PC-3 (cell line): ENCODE measurements at regions not wholly inside any gene's neighbourhood (a gene's known extent, or its start where the extent isn't known, plus 50 kb on each side); places are given as distances from the start of the nearest gene placed in this dataset.

Experiments used
- ATAC-seq: fragments of 200-7000 bp; cut with Tn5 transposase; 2 replicates; pipeline ENCODE4 v1.9.1; 2020; ENCODE audit warnings: mild to moderate bottlenecking, moderate library complexity
- BruUV-seq: library from RNA; stranded (reverse); fragments of 400-500 nt; replicated peaks from 2 replicates; lab custom pipeline; 2021; lab: Mats Ljungman, UMichigan
- CTCF ChIA-PET: fragments of 300-600 bp; sonication (Branson Sonifier 250); formaldehyde crosslinking; loops from one replicate; lab custom pipeline; 2022; ENCODE audit warnings: antibody characterized with exemption; lab: Charles Lee
- POLR2A ChIA-PET: fragments of 300-600 bp; sonication (Branson Sonifier 250); formaldehyde crosslinking; loops from one replicate; lab custom pipeline; 2022; ENCODE audit warnings: antibody characterized with exemption; ENCODE audit not compliant: unreplicated experiment; lab: Charles Lee
- DNase-seq: peaks from one replicate; pipeline ENCODE4 v3.0.0-alpha.2; 2015
- H2AFZ ChIP-seq: fragments of 300-600 bp; sonication (generic); 2 replicates; pipeline ENCODE4 v1.6.0; 2016; ENCODE audit warnings: antibody characterized with exemption, low read length
- H3F3A ChIP-seq: fragments of 300-600 bp; sonication (generic); one replicate; pipeline ENCODE4 v1.6.0; 2017; ENCODE audit warnings: antibody characterized with exemption, low read length, control low read depth, mild to moderate bottlenecking; ENCODE audit not compliant: unreplicated experiment
- H3K27ac ChIP-seq: fragments of 300-600 bp; sonication (generic); 2 replicates; pipeline ENCODE4 v1.5.1; 2016; ENCODE audit warnings: mild to moderate bottlenecking, low read length
- H3K27me3 ChIP-seq: fragments of 300-600 bp; sonication (generic); 2 replicates; pipeline ENCODE4 v1.6.1; 2016; ENCODE audit warnings: low read length, mixed read lengths
- H3K36me3 ChIP-seq: fragments of 300-600 bp; sonication (generic); 2 replicates; pipeline ENCODE4 v1.6.1; 2016; ENCODE audit warnings: low read depth, mixed run types, low read length, mixed read lengths
- H3K4me1 ChIP-seq: fragments of 300-600 bp; sonication (generic); 2 replicates; pipeline ENCODE4 v1.5.1; 2016; ENCODE audit warnings: low read length; ENCODE audit not compliant: insufficient read depth
- H3K4me2 ChIP-seq: fragments of 300-600 bp; sonication (generic); 2 replicates; pipeline ENCODE4 v1.6.0; 2016; ENCODE audit warnings: low read length
- H3K4me3 ChIP-seq: fragments of 300-600 bp; sonication (generic); 2 replicates; pipeline ENCODE4 v1.5.1; 2016; ENCODE audit warnings: mild to moderate bottlenecking, low read length, mixed read lengths
- H3K79me2 ChIP-seq: fragments of 300-600 bp; sonication (generic); 2 replicates; pipeline ENCODE4 v1.6.1; 2017; ENCODE audit warnings: low read length, mixed read lengths
- H3K9ac ChIP-seq: fragments of 300-600 bp; sonication (generic); 2 replicates; pipeline ENCODE4 v1.6.0; 2016; ENCODE audit warnings: mild to moderate bottlenecking, low read length
- H3K9me2 ChIP-seq: fragments of 300-600 bp; sonication (generic); replicated peaks from 2 replicates; pipeline ENCODE4 v1.6.1; 2016; ENCODE audit warnings: mixed run types, low read length, mixed read lengths
- H3K9me3 ChIP-seq: fragments of 300-600 bp; sonication (generic); 2 replicates; pipeline ENCODE4 v1.6.1; 2016; ENCODE audit warnings: low read length, mixed read lengths
- H4K20me1 ChIP-seq: fragments of 300-600 bp; sonication (generic); 2 replicates; pipeline ENCODE4 v1.6.1; 2016; ENCODE audit warnings: low read length, mixed read lengths
- CTCF ChIP-seq: fragments of 300-600 bp; sonication (generic); conservative IDR thresholded peaks from 2 replicates; pipeline ENCODE4 v1.5.1; 2017; ENCODE audit warnings: antibody characterized with exemption, low read depth, mild to moderate bottlenecking, low read length
- EZH2 ChIP-seq: fragments of 300-600 bp; sonication (generic); IDR thresholded peaks from one replicate; pipeline ENCODE4 v1.6.1; 2017; ENCODE audit warnings: antibody characterized with exemption, mild to moderate bottlenecking, low read length; ENCODE audit not compliant: unreplicated experiment
- EZH2phosphoT487 ChIP-seq: fragments of 300-600 bp; sonication (generic); IDR thresholded peaks from 2 replicates; pipeline ENCODE4 v1.6.1; 2018; ENCODE audit warnings: mild to moderate bottlenecking, antibody characterized with exemption, low read length, borderline replicate concordance
- intact Hi-C: fragments of 100-400 bp; cut with micrococcal nuclease; formaldehyde crosslinking; loops from 2 replicates; pipeline ENCODE4 v1.9.0; 2023

- no peaks in the 10 kb centered on the region for H3K9me3 ChIP-seq
- ChIA-PET POLR2A (no interaction called here), CTCF (no interaction called here)
- peaks cover 63% of the 10 kb centered on the region for H3K27me3 ChIP-seq
- no peaks in the 10 kb centered on the region for H3F3A ChIP-seq
- no peak overlapping the region for H3K9ac ChIP-seq
- intact Hi-C loops: no loop called here
- no peak overlapping the region for H3K27ac ChIP-seq
- no peak for ATAC-seq
- TF ChIP-seq EZH2phosphoT487: no peak
- no peak for TF ChIP-seq CTCF
- no peak for TF ChIP-seq EZH2
- no peaks in the 10 kb centered on the region for H4K20me1 ChIP-seq
- H3K36me3 ChIP-seq: no peaks in the 10 kb centered on the region
- DNase-seq: no peak
- H3K79me2 ChIP-seq: no peaks in the 10 kb centered on the region
- no peak overlapping the region for H2AFZ ChIP-seq
- BruUV-seq: no TSS peak
- H3K4me3 ChIP-seq: no peak overlapping the region
- no peaks in the 10 kb centered on the region for H3K9me2 ChIP-seq
- H3K4me1 ChIP-seq: no peaks in the 10 kb centered on the region
- H3K4me2 ChIP-seq: no peak overlapping the region
Observed at GRCh38 chr14:104469591-104469990, 110.0 kb upstream of the C14orf180 start.

GRCh38 chr14:104470588-104470987, 109.0 kb upstream of the C14orf180 start:
- no peaks in the 10 kb centered on the region for H3F3A ChIP-seq
- ATAC-seq: no peak
- H3K9me3 ChIP-seq: no peaks in the 10 kb centered on the region
- DNase-seq: no peak
- no peaks in the 10 kb centered on the region for H3K9me2 ChIP-seq
- TF ChIP-seq EZH2phosphoT487 (no peak), CTCF (no peak), EZH2 (no peak)
- no peak overlapping the region for H3K27ac ChIP-seq
- no peak overlapping the region for H2AFZ ChIP-seq
- intact Hi-C loops: no loop called here
- peaks cover 64% of the 10 kb centered on the region for H3K27me3 ChIP-seq
- no peak overlapping the region for H3K9ac ChIP-seq
- ChIA-PET CTCF (no interaction called here), POLR2A (no interaction called here)
- no peaks in the 10 kb centered on the region for H3K4me1 ChIP-seq
- H3K4me3 ChIP-seq: no peak overlapping the region
- no peaks in the 10 kb centered on the region for H3K79me2 ChIP-seq
- no peaks in the 10 kb centered on the region for H3K36me3 ChIP-seq
- BruUV-seq: no TSS peak
- no peak overlapping the region for H3K4me2 ChIP-seq
- H4K20me1 ChIP-seq: no peaks in the 10 kb centered on the region

DNA sequence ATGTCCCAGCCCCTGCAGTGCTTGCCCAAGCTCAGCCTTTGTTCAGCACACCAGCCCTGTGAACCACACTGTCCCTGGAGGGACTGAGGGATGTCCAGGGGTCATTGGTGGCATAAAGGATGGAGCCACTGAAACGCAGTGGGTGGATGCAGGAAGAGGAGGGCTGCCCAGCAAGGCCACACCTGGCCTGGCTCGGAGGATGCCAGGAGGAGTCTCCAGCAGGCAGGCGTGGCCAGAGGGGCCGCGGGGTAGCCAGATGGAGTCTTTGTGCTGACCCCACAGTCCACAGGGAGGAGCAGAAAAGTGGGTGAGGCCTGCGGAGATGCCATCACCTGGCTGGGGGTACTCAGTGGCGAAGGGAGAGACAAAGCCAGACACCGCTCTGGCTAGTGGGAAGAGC, 108.5 kb upstream of the C14orf180 start:
- intact Hi-C loops: no loop called here
- H4K20me1 ChIP-seq: no peaks in the 10 kb centered on the region
- no peak overlapping the region for H3K4me2 ChIP-seq
- ChIA-PET POLR2A (no interaction called here), CTCF (no interaction called here)
- DNase-seq (no peak), ATAC-seq (no peak)
- no peaks in the 10 kb centered on the region for H3K79me2 ChIP-seq
- H3K9ac ChIP-seq: no peak overlapping the region
- H3F3A ChIP-seq: no peaks in the 10 kb centered on the region
- no peak overlapping the region for H3K4me3 ChIP-seq
- no peak overlapping the region for H3K27ac ChIP-seq
- no peak overlapping the region for H2AFZ ChIP-seq
- H3K9me3 ChIP-seq: no peaks in the 10 kb centered on the region
- no peak for TF ChIP-seq EZH2
- TF ChIP-seq CTCF: no peak
- TF ChIP-seq EZH2phosphoT487: no peak
- no peaks in the 10 kb centered on the region for H3K36me3 ChIP-seq
- no peaks in the 10 kb centered on the region for H3K4me1 ChIP-seq
- H3K9me2 ChIP-seq: no peaks in the 10 kb centered on the region
- peaks cover 63% of the 10 kb centered on the region for H3K27me3 ChIP-seq
- no TSS peak for BruUV-seq
